Chondrocyte (in vitro differentiated cells): ENCODE measurements at regions not wholly inside any gene's neighbourhood (a gene's known extent, or its start where the extent isn't known, plus 50 kb on each side); places are given as distances from the start of the nearest gene placed in this dataset.

ENCODE experiments used
- DNase-seq: peaks from one replicate; pipeline ENCODE4 v3.0.0; 2021; ENCODE audit warnings: mixed read lengths, low spot score
- H3K27ac Mint-ChIP-seq: one replicate; pipeline ENCODE4 v1.8.0; 2021; ENCODE audit warnings: mild to moderate bottlenecking, moderate library complexity, mixed read lengths; ENCODE audit not compliant: unreplicated experiment
- H3K27me3 Mint-ChIP-seq: 2 replicates; pipeline ENCODE4 v1.8.0; 2021; ENCODE audit warnings: low read depth, mixed read lengths
- H3K36me3 Mint-ChIP-seq: 2 replicates; pipeline ENCODE4 v1.8.0; 2021; ENCODE audit warnings: low read depth, mixed read lengths
- H3K4me1 Mint-ChIP-seq: 2 replicates; pipeline ENCODE4 v1.8.0; 2021; ENCODE audit warnings: low read depth, mild to moderate bottlenecking, mixed read lengths
- H3K4me3 Mint-ChIP-seq: one replicate; pipeline ENCODE4 v1.8.0; 2021; ENCODE audit warnings: mild to moderate bottlenecking, moderate library complexity, mixed read lengths; ENCODE audit not compliant: unreplicated experiment
- H3K9me3 Mint-ChIP-seq: 2 replicates; pipeline ENCODE4 v1.8.0; 2021; ENCODE audit warnings: low read depth, mixed read lengths
- CTCF ChIP-seq: fragments of 200-600 bp; sonication (generic); IDR thresholded peaks from 2 replicates; pipeline ENCODE4 v1.5.0; 2021; ENCODE audit warnings: antibody characterized with exemption, mild to moderate bottlenecking, moderate library complexity

- no peak overlapping the region for H3K4me3 Mint-ChIP-seq
- H3K27me3 Mint-ChIP-seq, result no peaks in the 10 kb centered on the region
- TF ChIP-seq CTCF, result no peak
- no peak for DNase-seq
- H3K4me1 Mint-ChIP-seq, result no peaks in the 10 kb centered on the region
- H3K9me3 Mint-ChIP-seq, result no peaks in the 10 kb centered on the region
- H3K27ac Mint-ChIP-seq, result no peak overlapping the region
- H3K36me3 Mint-ChIP-seq, result no peaks in the 10 kb centered on the region
Observed at GRCh38 chr2:16153754-16154035, 213.3 kb downstream of the MYCN start.

GRCh38 chr2:16152928-16153753, 212.8 kb downstream of the MYCN start:
- H3K27me3 Mint-ChIP-seq, result no peaks in the 10 kb centered on the region
- TF ChIP-seq CTCF, result no peak
- H3K4me1 Mint-ChIP-seq, result no peaks in the 10 kb centered on the region
- H3K4me3 Mint-ChIP-seq, result no peak overlapping the region
- no peaks in the 10 kb centered on the region for H3K9me3 Mint-ChIP-seq
- no peaks in the 10 kb centered on the region for H3K36me3 Mint-ChIP-seq
- no peak for DNase-seq
- no peak overlapping the region for H3K27ac Mint-ChIP-seq

- Mint-ChIP-seq H3K36me3 (no peaks in the 10 kb centered on the region), H3K4me3 (no peak overlapping the region), H3K27ac (no peak overlapping the region), H3K9me3 (no peaks in the 10 kb centered on the region), H3K27me3 (no peaks in the 10 kb centered on the region), H3K4me1 (no peaks in the 10 kb centered on the region)
- TF ChIP-seq CTCF, result no peak
- no peak for DNase-seq
Observed at GRCh38 chr2:16152071-16152927, 211.9 kb downstream of the MYCN start.

GRCh38 chr2:16151651-16152050, 211.3 kb downstream of the MYCN start:
- H3K27ac Mint-ChIP-seq, result no peak overlapping the region

GRCh38 chr2:16151281-16151570, 210.9 kb downstream of the MYCN start:
- no peak overlapping the region for H3K4me3 Mint-ChIP-seq
- DNase-seq, result no peak
- H3K27me3 Mint-ChIP-seq, result no peaks in the 10 kb centered on the region
- no peaks in the 10 kb centered on the region for H3K4me1 Mint-ChIP-seq
- no peak overlapping the region for H3K27ac Mint-ChIP-seq
- TF ChIP-seq CTCF, result no peak
- no peaks in the 10 kb centered on the region for H3K36me3 Mint-ChIP-seq
- no peaks in the 10 kb centered on the region for H3K9me3 Mint-ChIP-seq

More at GRCh38 chr2:16151651-16152050, 211.3 kb downstream of the MYCN start:
- H3K27me3 Mint-ChIP-seq, result no peaks in the 10 kb centered on the region
- H3K36me3 Mint-ChIP-seq, result no peaks in the 10 kb centered on the region
- TF ChIP-seq CTCF, result no peak
- no peaks in the 10 kb centered on the region for H3K4me1 Mint-ChIP-seq
- no peak for DNase-seq
- H3K4me3 Mint-ChIP-seq, result no peak overlapping the region
- H3K9me3 Mint-ChIP-seq, result no peaks in the 10 kb centered on the region
